Bronchial epithelial cell (primary cell): ENCODE measurements at regions not wholly inside any gene's neighbourhood (a gene's known extent, or its start where the extent isn't known, plus 50 kb on each side); places are given as distances from the start of the nearest gene placed in this dataset.

Experiments
- DNase-seq: peaks from one replicate; pipeline ENCODE4 v3.0.0-alpha.2; 2010; ENCODE audit warnings: low read depth
- FAIRE-seq: peaks from 2 replicates; lab custom pipeline; 2011; peaks lifted over from hg19 to GRCh38; lab: Jason Lieb, UNC
- H3K27me3 ChIP-seq: 2 replicates; pipeline ENCODE4 v1.5.1; 2011; ENCODE audit warnings: low read length; ENCODE audit not compliant: control insufficient read depth, insufficient read depth
- H3K36me3 ChIP-seq: 2 replicates; pipeline ENCODE4 v1.5.1; 2011; ENCODE audit warnings: low read length; ENCODE audit not compliant: control insufficient read depth, insufficient read depth
- H3K4me3 ChIP-seq: 2 replicates; pipeline ENCODE4 v1.5.1; 2011; ENCODE audit warnings: mild to moderate bottlenecking, low read depth, low read length, control low read depth
- CTCF ChIP-seq: IDR thresholded peaks from 2 replicates; pipeline ENCODE4 v1.5.1; 2011; ENCODE audit warnings: mild to moderate bottlenecking, moderate library complexity, low read length, control low read depth, inconsistent platforms; ENCODE audit not compliant: insufficient read depth, severe bottlenecking

- no peak overlapping the region for H3K4me3 ChIP-seq
- H3K27me3 ChIP-seq = peaks cover 4% of the 10 kb centered on the region
- TF ChIP-seq CTCF = no peak
- DNase-seq (peak; percentile 70), FAIRE-seq (no peak)
- H3K36me3 ChIP-seq = no peaks in the 10 kb centered on the region
Observed at GRCh38 chr6:40778196-40778595, 191.0 kb upstream of the LRFN2 start.

GRCh38 chr6:40774932-40775331, 187.8 kb upstream of the LRFN2 start:
- no peak for FAIRE-seq
- TF ChIP-seq CTCF = no peak
- no peak overlapping the region for H3K4me3 ChIP-seq
- DNase-seq = no peak
- H3K27me3 ChIP-seq = peaks cover 7% of the 10 kb centered on the region
- no peaks in the 10 kb centered on the region for H3K36me3 ChIP-seq

DNA sequence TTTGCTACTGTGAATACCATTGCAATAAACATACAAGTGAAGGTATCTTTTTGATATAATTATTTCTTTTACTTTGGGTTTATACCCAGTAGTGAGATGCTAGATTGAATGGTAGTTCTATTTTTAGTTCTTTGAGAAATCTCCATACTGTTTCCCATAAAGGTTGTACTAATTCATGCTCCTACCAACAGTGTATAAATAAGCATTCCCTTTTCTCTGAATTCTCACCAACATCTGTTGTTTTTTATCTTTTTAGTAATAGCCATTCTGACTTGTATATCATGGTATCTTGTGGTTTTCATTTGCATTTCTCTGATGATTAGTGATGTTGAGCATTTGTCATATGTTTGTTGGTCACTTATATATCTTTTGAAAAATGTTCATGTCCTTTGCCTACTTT, 183.6 kb upstream of the LRFN2 start:
- peaks cover 7% of the 10 kb centered on the region for H3K27me3 ChIP-seq
- no peak overlapping the region for H3K4me3 ChIP-seq
- FAIRE-seq (no peak), DNase-seq (no peak)
- TF ChIP-seq CTCF = no peak
- H3K36me3 ChIP-seq = no peaks in the 10 kb centered on the region

DNA sequence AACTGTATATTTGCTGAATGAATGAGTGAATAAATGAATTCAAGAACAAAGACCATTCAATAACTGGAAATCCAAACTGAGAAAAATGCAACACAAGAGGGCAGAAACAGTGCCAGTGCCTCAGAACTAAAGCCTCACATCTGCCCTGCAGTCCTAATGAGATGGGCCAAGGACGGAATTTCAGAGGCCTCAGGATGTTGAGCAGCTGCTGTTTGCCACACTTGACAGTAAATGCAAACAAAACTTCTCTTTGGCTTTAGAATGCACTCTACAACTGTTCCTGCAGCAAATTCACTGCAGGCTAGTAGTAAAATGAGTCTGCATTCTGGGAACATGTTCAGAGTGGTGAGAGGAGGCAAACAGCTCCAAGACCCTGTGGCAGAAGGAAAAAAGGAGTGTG, 177.6 kb upstream of the LRFN2 start:
- no peaks in the 10 kb centered on the region for H3K36me3 ChIP-seq
- DNase-seq (no peak), FAIRE-seq (no peak)
- TF ChIP-seq CTCF = no peak
- no peak overlapping the region for H3K4me3 ChIP-seq
- peaks cover 2% of the 10 kb centered on the region for H3K27me3 ChIP-seq

DNA sequence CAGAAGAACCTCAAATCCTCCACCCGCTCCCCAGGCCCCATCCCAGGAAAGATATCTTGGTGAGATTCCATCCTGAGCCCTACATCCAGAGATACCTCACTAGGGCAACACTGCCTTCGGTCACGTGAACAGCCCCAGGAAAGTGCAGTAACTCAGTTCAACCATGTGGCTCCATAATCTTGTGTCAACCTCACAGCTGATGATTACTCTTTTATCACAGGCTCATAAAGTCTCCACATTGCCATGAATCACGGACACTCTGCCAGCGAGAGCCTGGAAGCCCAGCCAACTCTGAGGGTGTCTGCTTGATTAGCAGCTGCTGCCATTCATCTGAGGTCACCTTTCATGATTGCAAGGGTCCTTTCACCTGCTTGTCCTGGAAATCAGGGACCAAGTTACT, 175.8 kb upstream of the LRFN2 start:
- no peaks in the 10 kb centered on the region for H3K36me3 ChIP-seq
- DNase-seq (no peak), FAIRE-seq (no peak)
- peaks cover 2% of the 10 kb centered on the region for H3K27me3 ChIP-seq
- no peak for TF ChIP-seq CTCF
- H3K4me3 ChIP-seq = no peak overlapping the region

- peaks cover 2% of the 10 kb centered on the region for H3K27me3 ChIP-seq
- no peak for DNase-seq
- no peak for FAIRE-seq
- no peak overlapping the region for H3K4me3 ChIP-seq
- no peaks in the 10 kb centered on the region for H3K36me3 ChIP-seq
- TF ChIP-seq CTCF = no peak
Observed at GRCh38 chr6:40760887-40761286, 173.7 kb upstream of the LRFN2 start.
